Vagina (tissue), 2 donors: ENCODE measurements at regions not wholly inside any gene's neighbourhood (a gene's known extent, or its start where the extent isn't known, plus 50 kb on each side); places are given as distances from the start of the nearest gene placed in this dataset.

Experiments
- DNase-seq, 2 donors: peaks; one replicate each; pipeline ENCODE4 v3.0.0-alpha.2; 2017; ENCODE audit errors: extremely low spot score in 2 of 2
- H3K27ac ChIP-seq: fragments of 200-600 bp; sonication (generic); one replicate; pipeline ENCODE4 v1.5.1; 2019
- H3K27me3 ChIP-seq: fragments of 200-600 bp; sonication (generic); one replicate; pipeline ENCODE4 v1.5.1; 2019
- H3K36me3 ChIP-seq, 2 donors: fragments of 200-600 bp; sonication (generic); one replicate each; pipeline ENCODE4 v1.5.1; 2017 to 2019
- H3K4me1 ChIP-seq: fragments of 200-600 bp; sonication (generic); one replicate; pipeline ENCODE4 v1.5.1; 2019
- H3K4me3 ChIP-seq, 2 donors: fragments of 200-600 bp; sonication (generic); 1 replicate in 1 of 2; 2 replicates in 1 of 2; pipeline ENCODE4 v1.5.1; 2016 to 2019
- H3K9me3 ChIP-seq: fragments of 200-600 bp; sonication (generic); one replicate; pipeline ENCODE4 v1.5.1; 2019
- POLR2A ChIP-seq, 2 donors: fragments of 450-650 bp; IDR thresholded peaks; one replicate each; pipeline ENCODE4 v1.6.1; 2017; ENCODE audit warnings: antibody characterized with exemption in 2 of 2, mild to moderate bottlenecking in 2 of 2, moderate library complexity in 2 of 2
- POLR2AphosphoS5 ChIP-seq, 2 donors: sonication (generic); formaldehyde crosslinking; IDR thresholded peaks; one replicate each; pipeline ENCODE4 v1.9.0; 2017; ENCODE audit warnings: antibody characterized with exemption in 2 of 2, mild to moderate bottlenecking in 2 of 2, low read depth in 1 of 2; ENCODE audit not compliant: insufficient read depth in 1 of 2
- intact Hi-C: fragments of 100-400 bp; cut with DNase I; formaldehyde crosslinking; loops from one replicate; pipeline ENCODE4 v1.15.1; 2023
- TF ChIP-seq, protein P1 (sequence below), 3 experiments: fragments of 450-650 bp in 2 of 3; fragments of 200-600 bp in 1 of 3; sonication (generic) in 1 of 3; IDR thresholded peaks; one replicate each; pipeline ENCODE4 v1.5.1; 2017 to 2019; ENCODE audit warnings: antibody characterized with exemption in 3 of 3, mild to moderate bottlenecking in 2 of 3, moderate library complexity in 2 of 3

DNA sequence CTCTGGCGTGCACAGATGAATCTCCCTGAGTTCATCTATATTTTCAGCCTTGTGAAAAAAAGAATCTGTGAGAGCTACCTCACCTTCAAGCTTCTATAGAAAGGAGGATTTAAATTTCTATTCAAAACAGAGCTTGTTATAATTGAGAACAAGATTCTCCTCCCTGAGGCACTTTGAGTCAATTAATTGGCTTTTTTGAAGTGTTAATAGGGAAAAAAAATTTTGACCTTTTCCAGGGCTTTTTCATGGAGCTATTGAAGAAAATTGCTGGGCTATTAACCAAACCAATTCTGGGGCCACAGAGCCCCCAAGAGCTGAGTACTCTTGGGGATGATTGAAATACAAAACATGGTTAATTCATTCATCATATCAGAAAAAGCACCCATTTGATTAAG lies 225.1 kb downstream of the CMPK2 start:
- TF ChIP-seq POLR2AphosphoS5 (IDR thresholded peaks at IDR 0.05; ENCODE audit: insufficient read depth in 1 of 2, low read depth in 1 of 2) (no peak), POLR2A (IDR thresholded peaks at IDR 0.05) (no peak)
- TF ChIP-seq, protein P1, sequence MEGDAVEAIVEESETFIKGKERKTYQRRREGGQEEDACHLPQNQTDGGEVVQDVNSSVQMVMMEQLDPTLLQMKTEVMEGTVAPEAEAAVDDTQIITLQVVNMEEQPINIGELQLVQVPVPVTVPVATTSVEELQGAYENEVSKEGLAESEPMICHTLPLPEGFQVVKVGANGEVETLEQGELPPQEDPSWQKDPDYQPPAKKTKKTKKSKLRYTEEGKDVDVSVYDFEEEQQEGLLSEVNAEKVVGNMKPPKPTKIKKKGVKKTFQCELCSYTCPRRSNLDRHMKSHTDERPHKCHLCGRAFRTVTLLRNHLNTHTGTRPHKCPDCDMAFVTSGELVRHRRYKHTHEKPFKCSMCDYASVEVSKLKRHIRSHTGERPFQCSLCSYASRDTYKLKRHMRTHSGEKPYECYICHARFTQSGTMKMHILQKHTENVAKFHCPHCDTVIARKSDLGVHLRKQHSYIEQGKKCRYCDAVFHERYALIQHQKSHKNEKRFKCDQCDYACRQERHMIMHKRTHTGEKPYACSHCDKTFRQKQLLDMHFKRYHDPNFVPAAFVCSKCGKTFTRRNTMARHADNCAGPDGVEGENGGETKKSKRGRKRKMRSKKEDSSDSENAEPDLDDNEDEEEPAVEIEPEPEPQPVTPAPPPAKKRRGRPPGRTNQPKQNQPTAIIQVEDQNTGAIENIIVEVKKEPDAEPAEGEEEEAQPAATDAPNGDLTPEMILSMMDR (IDR thresholded peaks at IDR 0.05), result no peak
- H3K27ac ChIP-seq, result no peak overlapping the region
- no peaks in the 10 kb centered on the region for H3K36me3 ChIP-seq
- intact Hi-C loops, result no loop called here
- no peak overlapping the region for H3K4me3 ChIP-seq
- H3K27me3 ChIP-seq, result no peaks in the 10 kb centered on the region
- DNase-seq, result no peak
- H3K9me3 ChIP-seq, result no peaks in the 10 kb centered on the region
- H3K4me1 ChIP-seq, result no peaks in the 10 kb centered on the region

DNA sequence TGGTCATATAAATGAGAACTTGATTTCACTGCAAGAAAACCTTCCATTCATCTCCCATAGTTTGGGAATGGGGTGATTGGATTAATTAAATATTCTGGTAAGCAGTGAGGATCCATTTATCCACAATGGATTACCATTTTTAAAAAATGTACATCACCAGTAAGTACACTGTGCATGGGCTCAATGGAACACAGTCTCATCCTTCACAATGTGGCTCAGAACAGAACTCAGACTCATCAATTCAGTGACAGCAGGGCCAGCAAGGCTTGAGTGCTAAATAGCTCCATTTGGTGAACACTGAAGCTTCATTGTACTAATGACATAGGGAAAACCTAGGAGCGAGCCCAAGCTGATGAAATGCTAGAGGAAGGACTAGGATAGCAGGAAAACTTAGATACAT lies 223.8 kb downstream of the CMPK2 start:
- no peak for TF ChIP-seq POLR2A (IDR thresholded peaks at IDR 0.05)
- TF ChIP-seq POLR2AphosphoS5 (IDR thresholded peaks at IDR 0.05; ENCODE audit: insufficient read depth in 1 of 2, low read depth in 1 of 2), result no peak
- TF ChIP-seq, protein P1 (IDR thresholded peaks at IDR 0.05), result no peak
- intact Hi-C loops, result no loop called here
- DNase-seq, result no peak
- Histone ChIP-seq H3K27ac (no peak overlapping the region), H3K27me3 (no peaks in the 10 kb centered on the region), H3K4me3 (no peak overlapping the region), H3K4me1 (no peaks in the 10 kb centered on the region), H3K9me3 (no peaks in the 10 kb centered on the region), H3K36me3 (no peaks in the 10 kb centered on the region)

DNA sequence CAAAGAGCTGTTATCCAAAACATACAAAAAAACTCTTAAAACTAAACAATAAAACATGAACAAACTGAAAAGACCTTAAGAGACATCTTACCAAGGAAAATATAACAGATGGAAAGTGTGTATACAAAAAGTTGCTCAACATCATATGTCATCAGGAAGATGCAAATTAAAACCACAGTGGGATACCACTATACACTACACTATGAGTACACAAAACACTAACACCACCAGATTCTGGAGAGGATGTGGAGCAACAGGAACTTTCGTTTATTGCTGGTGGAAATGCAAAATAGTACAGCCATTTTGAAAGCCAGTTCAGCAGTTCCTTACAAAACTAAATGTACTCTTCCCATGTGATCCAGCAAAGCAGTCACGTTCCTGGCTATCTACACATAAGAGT lies 221.4 kb downstream of the CMPK2 start:
- Histone ChIP-seq H3K4me3 (no peak overlapping the region), H3K4me1 (no peaks in the 10 kb centered on the region), H3K27me3 (no peaks in the 10 kb centered on the region), H3K9me3 (no peaks in the 10 kb centered on the region), H3K36me3 (no peaks in the 10 kb centered on the region), H3K27ac (no peak overlapping the region)
- TF ChIP-seq POLR2A (IDR thresholded peaks at IDR 0.05) (no peak), POLR2AphosphoS5 (IDR thresholded peaks at IDR 0.05; ENCODE audit: insufficient read depth in 1 of 2, low read depth in 1 of 2) (no peak)
- TF ChIP-seq, protein P1 (IDR thresholded peaks at IDR 0.05), result no peak
- no peak for DNase-seq
- intact Hi-C loops, result no loop called here

DNA sequence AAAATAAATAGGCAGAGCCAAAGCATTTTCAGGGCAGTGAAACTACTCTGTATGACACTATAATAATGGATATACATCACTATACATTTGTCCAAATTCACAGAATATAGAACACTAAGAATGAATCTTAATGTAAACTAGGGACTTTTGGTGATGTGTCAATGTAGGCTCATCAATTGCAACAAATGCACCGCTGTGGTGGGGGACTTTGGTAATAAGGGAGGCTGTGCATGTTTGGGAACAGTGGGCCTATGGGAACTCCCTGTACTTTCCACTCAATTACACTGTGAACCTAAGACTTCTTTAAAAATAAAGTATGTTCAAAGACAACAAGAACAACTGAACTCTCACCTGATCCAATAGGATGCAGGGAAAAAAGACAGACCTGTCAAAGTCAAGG lies 220.7 kb downstream of the CMPK2 start:
- Histone ChIP-seq H3K4me1 (no peaks in the 10 kb centered on the region), H3K27ac (no peak overlapping the region), H3K36me3 (no peaks in the 10 kb centered on the region), H3K4me3 (no peak overlapping the region), H3K9me3 (no peaks in the 10 kb centered on the region), H3K27me3 (no peaks in the 10 kb centered on the region)
- DNase-seq, result no peak
- intact Hi-C loops, result no loop called here
- TF ChIP-seq, protein P1 (IDR thresholded peaks at IDR 0.05), result no peak

DNA sequence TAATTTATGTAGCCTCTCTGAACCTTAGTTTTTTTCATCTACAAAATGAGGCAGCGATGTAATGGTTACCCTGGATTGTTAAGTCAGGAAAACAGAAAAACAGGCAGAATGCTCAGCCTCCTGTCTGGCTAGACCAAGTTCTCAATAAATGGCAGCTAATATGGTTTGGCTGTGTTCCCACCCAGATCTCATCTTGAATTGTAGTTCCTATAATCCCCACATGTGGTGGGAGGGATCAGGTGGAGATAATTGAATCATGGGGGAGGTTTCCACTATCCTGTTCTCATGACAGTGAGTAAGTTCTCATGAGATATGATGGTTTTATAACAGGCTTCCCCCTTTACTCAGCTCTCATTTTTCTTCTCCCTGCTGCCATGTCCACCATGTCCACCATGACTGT lies 220.0 kb downstream of the CMPK2 start:
- Histone ChIP-seq H3K4me1 (no peaks in the 10 kb centered on the region), H3K36me3 (no peaks in the 10 kb centered on the region), H3K27ac (no peak overlapping the region), H3K4me3 (no peak overlapping the region), H3K27me3 (no peaks in the 10 kb centered on the region), H3K9me3 (no peaks in the 10 kb centered on the region)
- TF ChIP-seq POLR2A (IDR thresholded peaks at IDR 0.05), result no peak
- DNase-seq, result no peak
- intact Hi-C loops, result no loop called here

DNA sequence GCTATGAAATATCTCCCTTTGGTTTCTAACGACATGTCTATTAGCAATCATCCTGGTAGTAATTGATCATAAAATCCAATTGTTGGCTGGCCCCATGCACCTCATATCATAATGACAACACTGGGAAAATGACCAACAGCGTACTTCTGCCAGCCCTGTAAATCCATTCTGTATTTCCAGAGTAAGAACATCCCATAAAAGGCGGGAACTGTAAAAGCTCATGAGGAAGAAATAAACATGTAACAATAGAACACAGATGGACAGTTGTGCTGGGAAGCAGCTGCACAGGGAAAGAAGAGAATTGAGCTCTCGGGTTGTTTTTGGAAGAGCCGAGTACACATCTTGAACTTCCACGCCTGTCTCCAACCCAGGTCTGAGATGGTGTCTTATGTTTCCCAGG lies 218.7 kb downstream of the CMPK2 start:
- no peak overlapping the region for H3K4me3 ChIP-seq
- H3K36me3 ChIP-seq, result no peaks in the 10 kb centered on the region
- intact Hi-C loops, result no loop called here
- no peak for DNase-seq
- H3K27me3 ChIP-seq, result no peaks in the 10 kb centered on the region
- H3K4me1 ChIP-seq, result no peaks in the 10 kb centered on the region
- H3K9me3 ChIP-seq, result no peaks in the 10 kb centered on the region
- no peak overlapping the region for H3K27ac ChIP-seq
- TF ChIP-seq POLR2AphosphoS5 (IDR thresholded peaks at IDR 0.05; ENCODE audit: insufficient read depth in 1 of 2, low read depth in 1 of 2), result no peak
- no peak for TF ChIP-seq POLR2A (IDR thresholded peaks at IDR 0.05)
- TF ChIP-seq, protein P1 (IDR thresholded peaks at IDR 0.05), result no peak
